ENCODE measurements at regions not wholly inside any gene's neighbourhood (a gene's known extent, or its start where the extent isn't known, plus 50 kb on each side); places are given as distances from the start of the nearest gene placed in this dataset.
A peak's percentile ranks its signal among the peaks of the same experiment; 100 is the strongest.

GRCh38 chr17:73980517-73980916 is 223.0 kb upstream of the RPL38 start:
- no peak for DNase-seq (ENCODE audit: low read depth in 1 of 2, low spot score in 1 of 2)

- DNase-seq (ENCODE audit: low read depth in 1 of 2, low spot score in 1 of 2) = no peak
Measured at GRCh38 chr17:73982871-73983270, 220.6 kb upstream of the RPL38 start.

DNA sequence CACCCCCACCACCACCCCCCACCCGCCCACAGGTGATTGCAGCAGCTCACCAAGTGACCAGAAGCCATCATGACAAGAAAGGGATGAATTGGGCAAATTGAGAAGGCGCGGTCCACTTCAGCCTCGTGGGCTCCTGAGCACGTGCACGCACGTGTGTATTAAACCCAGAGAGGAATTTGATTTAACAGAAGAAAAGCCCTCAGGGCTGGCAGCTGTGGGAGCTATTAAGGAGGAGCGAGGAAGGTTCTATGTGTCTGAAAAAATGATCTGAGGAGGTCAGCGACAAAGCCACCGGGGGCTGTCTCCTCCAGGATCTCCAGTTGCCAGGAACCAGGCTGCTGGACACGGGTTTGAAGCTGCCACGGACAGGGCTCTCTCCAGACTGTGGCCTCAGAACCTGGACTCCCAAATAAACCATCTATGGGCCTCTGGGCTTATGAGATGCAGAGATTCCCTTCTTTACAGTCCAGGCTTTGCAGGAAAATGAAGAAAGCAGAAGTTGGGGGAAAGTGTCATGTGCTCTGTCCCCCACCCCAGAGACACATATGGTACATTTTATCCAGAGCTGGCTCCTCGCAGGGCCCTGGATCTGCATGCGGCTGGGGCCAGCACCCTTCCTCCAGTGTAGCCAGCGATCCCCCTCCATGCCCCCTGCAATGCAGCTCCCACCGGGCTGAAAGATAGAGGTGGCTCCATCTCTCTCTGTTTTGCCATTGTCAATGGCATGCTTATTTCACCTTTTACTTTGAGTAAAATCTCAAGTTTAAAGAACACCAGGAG is 219.7 kb upstream of the RPL38 start:
- DNase-seq (ENCODE audit: low read depth in 1 of 2, low spot score in 1 of 2) = no peak

DNA sequence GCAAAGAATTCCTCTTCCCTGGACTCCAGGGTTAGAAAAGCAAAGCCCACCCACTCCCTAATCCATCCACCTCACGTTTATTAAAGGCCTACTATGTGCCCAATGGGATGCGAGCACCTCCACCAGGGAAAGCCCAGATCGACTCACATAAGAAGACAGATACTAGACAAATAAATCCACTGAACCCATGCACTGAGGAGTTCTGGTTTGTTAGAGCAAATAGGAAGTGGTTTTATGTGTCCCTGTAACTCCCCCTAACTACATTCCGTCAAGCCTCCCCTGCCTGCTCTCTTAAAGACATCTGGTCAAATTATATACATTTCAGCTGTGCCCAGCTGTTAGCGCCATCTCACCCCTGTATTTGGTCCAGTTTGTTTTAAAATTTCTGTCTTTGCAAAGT is 218.5 kb upstream of the RPL38 start:
- DNase-seq (ENCODE audit: low read depth in 1 of 2, low spot score in 1 of 2) = no peak

DNA sequence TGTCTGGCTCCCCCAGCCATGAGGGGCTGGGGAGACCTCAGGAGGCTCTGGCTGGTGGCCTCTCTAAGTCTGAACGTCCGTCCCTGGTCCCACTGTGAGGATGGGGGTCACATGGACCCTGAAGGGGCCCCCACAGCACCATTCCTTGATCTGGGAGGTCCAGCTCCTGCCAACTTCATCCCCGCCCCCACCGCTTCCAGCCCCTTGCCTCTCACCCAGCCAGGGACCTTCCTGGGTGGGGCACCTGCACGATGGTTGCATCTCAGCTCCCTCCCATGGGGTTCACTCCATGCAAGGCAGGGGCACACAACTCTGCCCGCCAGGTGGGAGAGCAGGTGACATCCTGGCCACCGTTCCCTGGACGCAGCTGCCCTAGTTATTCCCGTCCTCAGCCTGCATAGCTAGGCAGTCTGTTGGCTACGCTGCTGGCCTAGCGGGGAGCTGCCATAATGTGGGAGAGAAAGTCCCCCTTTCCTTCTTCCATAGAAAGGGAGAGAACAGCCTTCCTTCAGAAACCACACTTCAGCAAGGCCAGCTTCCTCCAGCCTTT is 217.9 kb upstream of the RPL38 start:
- no peak for DNase-seq (ENCODE audit: low read depth in 1 of 2, low spot score in 1 of 2)

DNA sequence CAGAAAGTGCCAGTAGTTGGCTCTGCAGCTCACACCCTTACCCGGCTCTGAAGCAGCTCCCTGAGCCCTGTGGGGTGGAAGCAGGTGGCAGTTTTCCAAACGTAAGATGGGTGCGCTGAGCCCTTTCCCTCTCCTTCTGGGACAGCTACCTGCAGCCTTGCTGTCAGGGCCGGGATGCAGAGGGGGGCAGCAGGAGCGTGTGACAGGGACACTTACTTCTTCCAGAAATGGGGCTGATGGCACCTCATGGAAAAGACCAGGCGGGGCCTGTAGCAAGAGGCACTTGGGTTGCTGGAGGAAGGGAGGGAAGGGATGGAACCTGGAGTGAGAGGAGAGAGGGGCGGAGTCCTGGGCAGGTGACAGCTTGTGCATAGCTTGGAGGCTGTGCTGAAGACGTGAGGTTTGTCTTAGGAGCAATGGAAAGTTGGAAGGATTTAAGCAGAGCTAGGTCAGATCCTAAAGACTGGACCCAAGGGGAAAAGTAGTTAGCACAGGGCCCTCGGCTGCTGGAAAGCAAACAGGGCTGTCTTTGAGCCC is 216.8 kb upstream of the RPL38 start:
- DNase-seq (ENCODE audit: low read depth in 1 of 2, low spot score in 1 of 2) = no peak

- no peak for DNase-seq (ENCODE audit: low read depth in 1 of 2, low spot score in 1 of 2)
Measured at GRCh38 chr17:73987395-73987794, 216.1 kb upstream of the RPL38 start.

DNA sequence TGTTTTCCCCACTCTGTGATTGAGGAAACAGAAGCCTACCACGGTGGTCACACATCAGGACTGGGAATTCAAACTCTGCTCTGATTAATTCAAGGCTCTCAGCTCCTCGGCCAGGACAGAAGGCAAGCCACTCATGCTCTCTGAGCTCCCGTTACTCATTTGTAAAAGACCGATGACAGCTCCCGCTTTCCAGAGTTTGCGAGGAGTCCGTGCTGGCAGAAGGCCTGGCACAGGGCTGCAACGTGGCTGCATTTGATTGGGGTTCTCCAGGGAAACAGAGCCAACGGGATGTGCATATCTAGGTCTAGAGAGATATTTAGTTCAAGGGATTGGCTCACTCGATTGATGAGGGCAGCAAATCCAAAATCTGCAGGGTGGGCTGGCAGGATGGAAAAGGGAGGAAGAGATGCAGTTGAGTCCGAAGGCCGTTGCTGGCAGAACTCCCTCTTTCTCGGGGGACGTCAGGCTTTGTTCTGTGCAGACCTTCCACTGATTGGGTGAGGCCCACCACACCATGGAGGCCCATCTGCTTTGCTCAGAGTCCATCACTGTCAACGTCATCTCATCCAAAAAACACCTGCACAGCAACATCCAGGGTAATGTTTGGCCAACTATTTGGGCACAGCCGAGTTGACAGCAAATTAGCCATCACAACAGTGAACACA is 215.5 kb upstream of the RPL38 start:
- DNase-seq (ENCODE audit: low read depth in 1 of 2, low spot score in 1 of 2) = no peak

GRCh38 chr17:73989671-73990070 is 213.8 kb upstream of the RPL38 start:
- no peak for DNase-seq (ENCODE audit: low read depth in 1 of 2, low spot score in 1 of 2)

DNA sequence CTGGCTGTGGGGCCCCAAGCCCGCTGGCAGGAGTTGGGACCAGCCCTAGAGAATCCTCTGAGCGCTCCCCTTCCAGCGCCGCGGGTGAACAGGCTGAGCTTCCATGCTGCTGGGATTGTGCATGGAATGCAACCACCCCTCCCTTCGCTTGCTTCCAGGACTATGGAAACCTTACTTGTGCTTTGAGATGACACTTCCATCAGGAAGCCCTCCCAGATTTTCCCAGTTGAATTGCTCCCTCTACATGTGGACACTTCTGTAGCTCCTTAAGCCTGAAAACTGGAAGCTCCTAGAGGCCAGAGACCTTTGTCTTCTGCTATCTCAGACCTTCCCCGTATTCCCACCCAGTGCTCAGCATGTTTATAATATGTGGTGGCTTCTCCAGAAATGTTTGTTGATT is 213.2 kb upstream of the RPL38 start:
- DNase-seq (ENCODE audit: low read depth in 1 of 2, low spot score in 1 of 2) = no peak

DNA sequence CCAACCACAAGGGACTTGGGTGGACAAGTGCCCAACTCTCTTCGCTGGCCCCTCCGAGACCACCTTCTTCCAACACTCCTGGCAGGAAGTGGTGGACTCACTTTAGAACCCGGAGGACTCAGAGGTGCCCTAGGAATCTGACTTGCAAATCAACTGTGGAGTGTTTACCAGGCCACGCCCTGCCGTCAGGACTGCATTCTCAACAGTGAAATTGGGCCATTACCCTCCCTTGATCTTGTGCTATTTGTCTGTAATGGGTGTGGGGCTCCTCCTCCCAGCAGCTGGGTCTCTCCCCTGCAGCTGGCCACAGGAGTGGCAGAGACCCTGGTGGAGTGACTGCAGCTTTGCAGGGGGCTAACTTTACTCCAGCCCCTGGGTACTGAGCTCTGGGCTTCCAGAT is 212.2 kb upstream of the RPL38 start:
- no peak for DNase-seq (ENCODE audit: low read depth in 1 of 2, low spot score in 1 of 2)

- DNase-seq (ENCODE audit: low read depth in 1 of 2, low spot score in 1 of 2) = no peak
Measured at GRCh38 chr17:73994946-73995345, 208.5 kb upstream of the RPL38 start.

DNA sequence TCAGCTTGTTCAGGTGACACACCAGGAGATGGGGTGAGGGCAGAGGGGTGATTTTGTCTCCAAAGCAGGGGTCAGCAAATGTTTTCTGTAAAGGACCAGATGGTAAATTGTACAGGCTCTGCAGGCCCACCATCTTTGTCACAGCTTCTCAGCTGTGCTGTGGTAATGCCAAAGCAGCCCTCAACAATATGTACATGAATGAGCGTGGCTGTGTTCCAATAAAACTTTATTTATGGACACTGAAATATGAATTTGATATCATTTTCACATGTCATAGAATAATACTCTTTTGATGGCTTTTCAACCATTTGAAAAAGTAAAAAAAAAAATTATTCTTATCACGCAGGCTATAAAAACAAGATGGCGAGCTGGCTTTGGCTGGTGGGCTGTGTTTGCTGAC is 206.4 kb upstream of the RPL38 start:
- no peak for DNase-seq (ENCODE audit: low read depth in 1 of 2, low spot score in 1 of 2)

- no peak for DNase-seq (ENCODE audit: low read depth in 1 of 2, low spot score in 1 of 2)
Measured at GRCh38 chr17:73998249-73998648, 205.2 kb upstream of the RPL38 start.

GRCh38 chr17:73998653-73999645 is 204.5 kb upstream of the RPL38 start:
- peak; percentile 15 to 35 for DNase-seq (ENCODE audit: low read depth in 1 of 2, low spot score in 1 of 2)

GRCh38 chr17:74001145-74001544 is 202.3 kb upstream of the RPL38 start:
- DNase-seq (ENCODE audit: low read depth in 1 of 2, low spot score in 1 of 2) = no peak

DNA sequence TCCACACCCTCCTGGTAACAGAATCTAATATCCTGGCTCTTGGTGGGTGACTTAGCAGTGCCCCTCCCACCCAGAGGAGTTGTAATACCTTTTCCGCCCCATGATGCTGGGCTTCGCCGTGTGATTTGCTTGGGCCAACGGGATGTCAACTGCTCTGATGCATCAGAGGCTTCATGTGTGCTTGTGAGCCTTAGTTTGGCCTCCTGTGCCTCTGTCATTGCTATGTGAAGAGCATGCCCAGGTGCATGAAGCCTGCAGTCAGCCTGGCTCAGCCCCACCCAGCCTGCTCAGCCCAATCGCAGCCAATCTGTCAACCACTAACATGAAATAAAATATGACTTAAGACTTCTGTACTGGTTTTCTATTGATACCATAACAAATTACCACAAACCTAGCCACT is 201.2 kb upstream of the RPL38 start:
- no peak for DNase-seq (ENCODE audit: low read depth in 1 of 2, low spot score in 1 of 2)

DNA sequence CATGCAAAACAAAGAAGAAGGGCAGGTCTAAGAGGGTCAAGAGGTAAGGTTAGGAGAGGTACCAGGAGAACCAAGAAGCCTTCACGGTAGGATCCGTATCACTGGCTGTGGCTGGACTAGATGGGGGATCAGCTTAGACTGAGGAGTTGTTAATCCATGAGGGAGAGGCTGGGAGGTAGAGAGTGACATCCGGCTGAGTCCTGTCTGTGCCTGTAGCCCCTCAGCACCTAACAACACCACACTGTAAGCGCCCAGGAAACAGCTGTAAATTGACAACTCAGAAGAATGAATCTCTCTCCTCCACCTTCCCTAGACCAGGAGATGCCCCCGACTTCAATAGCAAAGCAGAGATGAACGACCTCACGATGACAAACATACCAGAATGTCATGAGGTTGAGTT is 199.4 kb upstream of the RPL38 start:
- no peak for DNase-seq (ENCODE audit: low read depth in 1 of 2, low spot score in 1 of 2)

DNA sequence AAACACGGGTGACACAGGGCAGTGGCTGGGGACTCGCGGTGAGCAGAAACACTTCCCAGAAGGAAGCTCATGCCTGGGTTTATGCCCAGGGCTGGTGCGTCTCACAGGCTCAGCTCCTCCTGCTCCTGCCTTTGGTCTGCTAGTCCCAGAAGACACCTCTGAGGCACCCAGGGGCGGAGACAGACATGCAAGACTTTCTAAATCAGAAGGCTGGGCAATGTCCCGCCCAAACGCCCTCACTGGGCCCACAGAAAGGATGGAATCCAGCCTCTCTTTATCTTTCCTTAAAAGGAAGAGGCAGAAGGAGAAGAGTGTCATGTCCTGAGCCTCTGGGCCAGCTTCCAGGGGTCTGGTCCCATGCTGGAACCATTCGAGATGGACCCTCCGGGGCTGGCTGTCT is 197.7 kb upstream of the RPL38 start:
- no peak for DNase-seq (ENCODE audit: low read depth in 1 of 2, low spot score in 1 of 2)

DNA sequence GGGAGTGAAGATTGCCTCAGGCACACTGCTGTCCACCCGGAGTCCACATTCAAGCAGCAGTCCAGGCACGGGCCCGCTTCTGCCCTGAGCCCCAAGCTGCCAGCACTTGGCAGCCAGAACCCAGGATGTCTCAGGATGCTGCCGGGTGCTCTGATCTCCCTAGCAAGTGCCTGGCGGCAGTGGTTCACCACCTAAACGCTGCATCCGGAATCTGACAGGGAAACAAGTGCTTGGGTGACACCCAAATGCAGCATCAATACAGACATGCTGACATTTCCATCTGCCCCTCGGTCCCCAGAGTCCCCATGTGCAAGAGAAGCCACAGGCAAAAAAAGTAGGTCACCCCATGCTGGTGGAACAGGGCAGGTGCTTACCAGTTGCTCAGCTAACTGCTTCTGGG is 197.1 kb upstream of the RPL38 start:
- DNase-seq (ENCODE audit: low read depth in 1 of 2, low spot score in 1 of 2) = no peak

- peak in 1 of 2 donors; percentile 2 for DNase-seq (ENCODE audit: low read depth in 1 of 2, low spot score in 1 of 2)
Measured at GRCh38 chr17:74008196-74008595, 195.3 kb upstream of the RPL38 start.

Measured in activated CD4-positive, alpha-beta T cell treated with anti-CD3 and anti-CD28 coated beads, Interleukin-2, amount 50 U/mL, for 24 hours (primary cell).